ENCODE measurements at regions not wholly inside any gene's neighbourhood (a gene's known extent, or its start where the extent isn't known, plus 50 kb on each side); places are given as distances from the start of the nearest gene placed in this dataset.

DNA sequence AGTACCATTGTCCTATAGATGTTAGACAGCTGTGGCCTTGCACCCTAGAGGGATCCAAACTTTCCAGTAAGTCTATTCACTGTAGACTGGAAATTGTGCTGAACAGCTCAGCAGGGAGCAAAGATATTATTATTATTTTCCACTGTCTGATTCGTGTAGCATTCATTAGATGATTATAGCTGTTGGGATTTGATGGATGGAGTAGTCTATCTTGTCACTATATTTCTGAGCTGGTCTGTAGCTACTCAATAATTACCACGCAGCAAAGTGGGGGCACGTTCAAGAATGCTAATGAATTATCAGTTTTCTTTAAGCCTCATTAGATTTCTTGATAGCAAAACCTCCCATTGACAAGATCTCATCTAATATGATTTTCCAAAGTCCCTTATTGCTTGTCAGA is 113.2 kb downstream of the RTP4 start:
- TF ChIP-seq, protein P1, sequence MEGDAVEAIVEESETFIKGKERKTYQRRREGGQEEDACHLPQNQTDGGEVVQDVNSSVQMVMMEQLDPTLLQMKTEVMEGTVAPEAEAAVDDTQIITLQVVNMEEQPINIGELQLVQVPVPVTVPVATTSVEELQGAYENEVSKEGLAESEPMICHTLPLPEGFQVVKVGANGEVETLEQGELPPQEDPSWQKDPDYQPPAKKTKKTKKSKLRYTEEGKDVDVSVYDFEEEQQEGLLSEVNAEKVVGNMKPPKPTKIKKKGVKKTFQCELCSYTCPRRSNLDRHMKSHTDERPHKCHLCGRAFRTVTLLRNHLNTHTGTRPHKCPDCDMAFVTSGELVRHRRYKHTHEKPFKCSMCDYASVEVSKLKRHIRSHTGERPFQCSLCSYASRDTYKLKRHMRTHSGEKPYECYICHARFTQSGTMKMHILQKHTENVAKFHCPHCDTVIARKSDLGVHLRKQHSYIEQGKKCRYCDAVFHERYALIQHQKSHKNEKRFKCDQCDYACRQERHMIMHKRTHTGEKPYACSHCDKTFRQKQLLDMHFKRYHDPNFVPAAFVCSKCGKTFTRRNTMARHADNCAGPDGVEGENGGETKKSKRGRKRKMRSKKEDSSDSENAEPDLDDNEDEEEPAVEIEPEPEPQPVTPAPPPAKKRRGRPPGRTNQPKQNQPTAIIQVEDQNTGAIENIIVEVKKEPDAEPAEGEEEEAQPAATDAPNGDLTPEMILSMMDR (conservative IDR thresholded peaks at IDR 0.05 in 1 of 2, IDR thresholded peaks at IDR 0.05 in 1 of 2; ENCODE audit: low read depth in 1 of 2, low read length in 2 of 2): no peak
- TF ChIP-seq EZH2 (IDR thresholded peaks at IDR 0.05; ENCODE audit: low read length, missing control alignments): no peak
